ENCODE measurements at regions not wholly inside any gene's neighbourhood (a gene's known extent, or its start where the extent isn't known, plus 50 kb on each side); places are given as distances from the start of the nearest gene placed in this dataset.

- TF ChIP-seq GABPA (IDR thresholded peaks at IDR 0.05; ENCODE audit: low read depth, low read length) (no peak), GABPA (CRISPR knock-in tag; IDR thresholded peaks at IDR 0.05; ENCODE audit: low read depth) (no peak), ESRRA (CRISPR knock-in tag; IDR thresholded peaks at IDR 0.05; ENCODE audit: low read depth) (no peak), ZSCAN30 (CRISPR knock-in tag; IDR thresholded peaks at IDR 0.05) (no peak), KDM5A (IDR thresholded peaks at IDR 0.05; ENCODE audit: borderline replicate concordance, low read length) (no peak), TIGD3 (CRISPR knock-in tag; IDR thresholded peaks at IDR 0.05; ENCODE audit: borderline replicate concordance) (no peak), CTCF (CRISPR knock-in tag; IDR thresholded peaks at IDR 0.05) (no peak), ZNF740 (CRISPR knock-in tag; IDR thresholded peaks at IDR 0.05) (no peak), PHF20 (CRISPR knock-in tag; IDR thresholded peaks at IDR 0.05) (no peak)
Measured at GRCh38 chr12:59005193-59005955, 85.1 kb upstream of the LRIG3 start.

All from HepG2 (cell line).